H1 (cell line): ENCODE measurements at regions not wholly inside any gene's neighbourhood (a gene's known extent, or its start where the extent isn't known, plus 50 kb on each side); places are given as distances from the start of the nearest gene placed in this dataset.

Experiments used
- CHD7 ChIP-seq: fragments of 300-600 bp; sonication (generic); IDR thresholded peaks from 2 replicates; pipeline ENCODE4 v1.7.1; 2012; ENCODE audit warnings: low read length, moderate library complexity, mild to moderate bottlenecking, inconsistent platforms; ENCODE audit not compliant: insufficient replicate concordance
- CTCF ChIP-seq, 3 experiments: IDR thresholded peaks; 1 replicate in 2 of 3; 2 replicates in 1 of 3; pipeline versions ENCODE4 v1.5.1 to v1.6.1; 2011; ENCODE audit warnings: low read length in 3 of 3, mild to moderate bottlenecking in 3 of 3, inconsistent platforms in 2 of 3, low read depth in 1 of 3, moderate library complexity in 1 of 3; ENCODE audit not compliant: insufficient read depth in 1 of 3; ENCODE audit errors: control extremely low read depth in 1 of 3
- EZH2 ChIP-seq: fragments of 200-600 bp; sonication (generic); IDR thresholded peaks from 2 replicates; pipeline ENCODE4 v1.7.1; 2012; ENCODE audit warnings: low read depth, mild to moderate bottlenecking, moderate library complexity, low read length, inconsistent platforms; ENCODE audit not compliant: severe bottlenecking
- NRF1 ChIP-seq: IDR thresholded peaks from 2 replicates; pipeline ENCODE4 v1.6.1; 2011; ENCODE audit warnings: mild to moderate bottlenecking, low read depth, low read length, improper control_type of control experiment
- POLR2A ChIP-seq, 2 experiments: IDR thresholded peaks; 1 replicate in 1 of 2; 2 replicates in 1 of 2; pipeline ENCODE4 v1.6.1; 2011; ENCODE audit warnings: low read depth in 2 of 2, low read length in 2 of 2, mild to moderate bottlenecking in 2 of 2; ENCODE audit errors: control extremely low read depth in 1 of 2
- POLR2AphosphoS5 ChIP-seq: IDR thresholded peaks from 2 replicates; pipeline ENCODE4 v1.6.1; 2011; ENCODE audit warnings: low read depth, low read length
- RAD21 ChIP-seq, 2 experiments: IDR thresholded peaks in 1 of 2; conservative IDR thresholded peaks in 1 of 2; 2 replicates each; pipeline ENCODE4 v1.6.1; 2011; ENCODE audit warnings: low read depth in 2 of 2, low read length in 2 of 2, improper control_type of control experiment in 1 of 2, inconsistent platforms in 1 of 2, mild to moderate bottlenecking in 1 of 2, moderate library complexity in 1 of 2
- RBBP5 ChIP-seq: IDR thresholded peaks from 2 replicates; pipeline ENCODE4 v1.7.1; 2012; ENCODE audit warnings: low read depth, mild to moderate bottlenecking, inconsistent platforms, low read length, moderate library complexity, borderline replicate concordance
- RNF2 ChIP-seq: fragments of 200-900, 300-1000 bp; sonication (generic); IDR thresholded peaks from 2 replicates; pipeline ENCODE4 v1.7.1; 2016; ENCODE audit warnings: borderline replicate concordance, low read depth, mild to moderate bottlenecking, antibody characterized with exemption, low read length; ENCODE audit not compliant: poor library complexity, severe bottlenecking; ENCODE audit errors: missing control alignments
- SRF ChIP-seq: IDR thresholded peaks from 2 replicates; pipeline ENCODE4 v1.6.1; 2011; ENCODE audit warnings: mild to moderate bottlenecking, low read depth, low read length, moderate library complexity
- TBP ChIP-seq: IDR thresholded peaks from 2 replicates; pipeline ENCODE4 v1.6.1; 2011; ENCODE audit warnings: low read depth, low read length, improper control_type of control experiment
- TCF12 ChIP-seq: IDR thresholded peaks from 2 replicates; pipeline ENCODE4 v1.6.1; 2011; ENCODE audit warnings: low read depth, mild to moderate bottlenecking, low read length
- YY1 ChIP-seq: IDR thresholded peaks from 2 replicates; pipeline ENCODE4 v1.6.1; 2011; ENCODE audit warnings: low read depth, mild to moderate bottlenecking, low read length

GRCh38 chr14:49221316-49221715, 364.9 kb downstream of the RPS29 start:
- TF ChIP-seq RBBP5 (no peak), NRF1 (no peak), TBP (no peak), SRF (no peak), POLR2AphosphoS5 (no peak), EZH2 (no peak), CTCF (IDR thresholded peaks at IDR 0.05; ENCODE audit: control extremely low read depth in 1 of 3, insufficient read depth in 1 of 3, low read depth in 1 of 3, low read length in 3 of 3) (no peak), RAD21 (IDR thresholded peaks at IDR 0.05 in 1 of 2, conservative IDR thresholded peaks at IDR 0.05 in 1 of 2; ENCODE audit: low read depth in 2 of 2, low read length in 2 of 2) (no peak), CHD7 (no peak), POLR2A (IDR thresholded peaks at IDR 0.05; ENCODE audit: control extremely low read depth in 1 of 2, low read depth in 2 of 2, low read length in 2 of 2) (no peak), RNF2 (no peak), YY1 (no peak), TCF12 (no peak)
